ENCODE measurements at regions not wholly inside any gene's neighbourhood (a gene's known extent, or its start where the extent isn't known, plus 50 kb on each side); places are given as distances from the start of the nearest gene placed in this dataset.

- no peak for DNase-seq
Measured at GRCh38 chr5:167525004-167525403, 766.4 kb upstream of the WWC1 start.

DNA sequence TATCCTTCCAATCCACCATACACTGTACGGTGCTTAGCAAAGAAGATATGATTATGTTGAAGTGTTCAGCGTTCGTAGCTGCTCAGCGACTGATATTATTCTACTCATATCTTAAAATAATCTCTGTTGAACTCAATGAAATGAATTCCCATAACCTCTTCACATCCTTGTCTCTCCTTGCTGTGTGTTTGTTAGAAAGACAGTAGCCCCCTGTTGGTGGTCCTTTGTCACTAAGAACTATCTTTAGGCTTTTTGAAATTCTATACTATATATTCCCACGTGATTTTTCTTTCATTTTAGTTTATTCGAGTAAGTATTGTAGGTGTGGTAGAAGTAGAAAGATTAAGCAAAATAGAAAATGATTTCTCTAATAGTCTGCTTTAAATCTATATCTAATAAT is 762.8 kb upstream of the WWC1 start:
- no peak for DNase-seq

GRCh38 chr5:167530548-167530947 is 760.9 kb upstream of the WWC1 start:
- no peak for DNase-seq

DNA sequence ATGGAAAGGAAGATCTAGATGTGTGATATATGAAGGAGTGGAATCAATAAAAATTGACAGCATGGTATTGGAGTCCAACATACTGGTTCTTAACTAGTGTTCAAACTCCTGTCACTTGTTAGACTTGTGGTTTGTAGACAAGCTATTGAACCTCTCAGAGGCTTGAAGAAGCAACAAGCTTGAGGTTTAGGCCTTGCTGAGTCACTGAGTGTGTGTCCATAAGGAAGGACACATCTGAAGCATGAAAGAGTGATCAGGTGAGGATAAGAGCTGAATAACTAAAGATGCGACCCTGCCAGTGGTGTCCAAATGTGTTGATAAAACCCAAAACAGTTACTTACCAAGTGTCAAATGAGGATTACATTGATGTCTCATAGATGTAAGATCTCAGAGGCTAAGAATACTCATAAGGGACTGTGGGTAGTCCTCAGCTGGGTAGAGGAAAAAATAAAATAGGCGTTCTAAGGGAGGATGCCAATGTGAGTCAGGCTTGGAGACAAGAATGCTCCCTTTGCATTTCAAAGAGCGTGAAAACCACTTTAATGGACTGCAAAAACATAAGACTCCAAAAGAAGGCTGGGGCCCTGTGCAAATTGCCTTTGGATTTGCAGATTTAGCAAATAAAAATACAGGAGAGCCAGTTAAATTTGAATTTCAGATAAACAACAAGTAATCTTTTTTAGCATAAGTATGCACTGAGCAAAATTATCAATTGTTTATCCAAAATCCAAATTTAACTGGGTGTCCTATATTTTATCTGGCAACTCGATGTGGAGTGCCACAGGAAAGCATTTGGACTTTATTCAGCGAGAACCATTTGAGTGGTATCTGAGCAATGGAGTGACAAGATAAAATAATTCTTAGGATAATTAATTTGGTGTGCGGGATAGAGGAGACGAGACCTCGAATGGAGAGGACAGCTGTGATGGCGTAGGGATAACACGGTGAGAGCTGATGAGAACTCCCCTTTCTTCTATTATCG is 757.3 kb upstream of the WWC1 start:
- no peak for DNase-seq

GRCh38 chr5:167539747-167540146 is 751.7 kb upstream of the WWC1 start:
- DNase-seq: no peak

- DNase-seq: no peak
Measured at GRCh38 chr5:167546270-167546669, 745.2 kb upstream of the WWC1 start.

DNA sequence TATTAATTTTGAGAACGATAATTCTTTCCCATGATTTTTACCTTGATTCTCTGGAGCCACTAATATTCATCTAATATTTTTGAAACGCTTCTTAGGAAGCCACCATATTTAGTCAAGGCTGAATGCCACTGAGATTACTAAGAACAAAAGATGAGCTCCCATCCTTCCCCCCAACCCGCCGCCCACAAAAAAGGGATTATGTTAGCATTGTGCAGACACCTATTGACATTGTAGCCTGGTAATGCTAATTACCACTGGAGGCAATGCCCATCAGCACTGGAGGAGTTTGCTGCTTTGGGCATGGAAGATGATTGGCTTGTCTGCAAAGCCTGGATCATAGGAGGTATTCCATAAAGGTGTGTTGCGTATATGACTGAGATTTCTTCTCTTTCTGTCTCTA is 739.1 kb upstream of the WWC1 start:
- no peak for DNase-seq

- DNase-seq: no peak
Measured at GRCh38 chr5:167553511-167553910, 737.9 kb upstream of the WWC1 start.

- DNase-seq: no peak
Measured at GRCh38 chr5:167554564-167555290, 736.7 kb upstream of the WWC1 start.

DNA sequence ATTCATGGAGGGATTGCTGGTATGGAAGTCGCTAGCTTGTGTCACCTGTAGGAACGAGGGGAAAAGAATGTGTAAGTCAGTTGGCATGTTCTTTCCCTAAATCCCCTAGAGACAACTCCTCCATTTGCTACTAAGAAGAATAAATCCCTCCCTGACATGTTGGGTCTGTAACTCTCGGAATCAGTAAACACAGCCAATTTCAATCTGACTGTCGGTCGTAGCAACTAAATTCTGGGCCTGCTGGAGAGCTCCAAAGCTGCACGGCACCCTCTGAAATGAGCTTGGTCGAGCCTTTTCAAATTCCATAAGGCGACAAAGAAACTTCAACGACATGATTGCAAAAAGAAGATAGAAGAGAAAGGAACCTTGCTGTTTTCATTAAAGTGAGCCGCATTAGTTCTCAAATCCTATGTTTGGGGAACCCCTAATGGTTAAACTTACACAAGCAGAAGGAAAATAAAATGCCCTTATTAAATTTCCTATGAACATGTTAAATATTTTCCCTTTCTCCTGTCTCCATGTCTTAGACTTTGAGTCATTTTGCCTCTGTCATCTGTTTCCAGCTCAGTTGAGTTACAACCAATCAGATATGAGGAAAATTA is 735.8 kb upstream of the WWC1 start:
- no peak for DNase-seq

DNA sequence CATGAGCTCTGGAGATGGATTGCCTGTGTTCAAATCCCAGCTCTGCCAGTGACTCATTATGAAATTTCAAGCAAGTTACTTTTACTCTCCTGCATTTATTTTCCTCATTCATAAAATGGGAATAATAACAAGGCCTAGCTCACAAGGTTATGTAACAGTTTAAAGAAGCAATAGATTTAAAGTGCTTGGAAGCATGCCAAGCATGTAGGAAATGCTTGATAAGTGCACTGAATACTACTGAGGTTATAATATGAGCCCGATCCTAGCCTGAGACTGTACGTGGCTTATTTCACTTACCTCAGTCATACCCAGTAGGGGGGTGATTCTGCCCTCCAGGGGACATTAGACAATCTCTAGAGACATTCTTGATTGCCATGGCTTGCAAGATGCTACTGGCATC is 734.1 kb upstream of the WWC1 start:
- no peak for DNase-seq

DNA sequence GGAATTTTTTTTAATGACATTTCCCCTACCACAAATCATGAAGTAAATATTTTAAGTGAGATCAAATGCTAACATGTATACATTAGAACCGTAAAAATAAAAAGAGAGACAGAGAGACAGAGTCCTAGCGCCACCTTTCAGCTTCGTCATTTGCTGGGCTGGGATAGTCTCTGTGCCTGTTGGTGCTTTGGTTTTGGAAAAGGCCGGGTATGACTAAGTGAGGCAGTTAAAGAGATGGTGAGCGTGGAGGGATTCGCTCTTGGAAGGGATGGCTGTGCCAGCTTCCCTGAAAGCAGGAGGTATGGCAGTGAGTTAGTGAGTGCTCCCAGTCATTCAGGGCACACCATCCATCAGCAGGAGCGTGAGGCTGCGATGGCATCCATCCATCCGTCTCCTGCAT is 729.6 kb upstream of the WWC1 start:
- no peak for DNase-seq

GRCh38 chr5:167564275-167564674 is 727.2 kb upstream of the WWC1 start:
- no peak for DNase-seq

- DNase-seq: no peak
Measured at GRCh38 chr5:167565189-167565954, 726.1 kb upstream of the WWC1 start.

DNA sequence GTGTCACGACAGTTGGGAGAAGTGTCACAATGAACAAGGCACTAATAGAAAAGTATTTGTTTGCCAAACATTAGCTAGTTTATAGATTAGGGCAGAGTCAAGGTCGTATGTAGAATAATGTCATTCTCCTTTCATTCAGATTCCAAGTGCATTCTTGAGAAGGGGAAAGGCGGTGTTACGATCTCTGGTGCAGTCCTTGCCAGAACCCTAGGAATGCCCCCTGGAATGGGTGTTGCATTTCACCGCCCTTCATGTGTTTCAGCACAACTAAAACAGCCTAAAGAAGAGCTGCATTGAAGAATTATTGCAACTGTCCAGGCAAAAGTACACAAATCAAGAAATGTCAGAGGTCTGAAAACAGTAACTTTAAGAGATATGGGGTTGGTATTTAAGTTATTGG is 721.0 kb upstream of the WWC1 start:
- no peak for DNase-seq

DNA sequence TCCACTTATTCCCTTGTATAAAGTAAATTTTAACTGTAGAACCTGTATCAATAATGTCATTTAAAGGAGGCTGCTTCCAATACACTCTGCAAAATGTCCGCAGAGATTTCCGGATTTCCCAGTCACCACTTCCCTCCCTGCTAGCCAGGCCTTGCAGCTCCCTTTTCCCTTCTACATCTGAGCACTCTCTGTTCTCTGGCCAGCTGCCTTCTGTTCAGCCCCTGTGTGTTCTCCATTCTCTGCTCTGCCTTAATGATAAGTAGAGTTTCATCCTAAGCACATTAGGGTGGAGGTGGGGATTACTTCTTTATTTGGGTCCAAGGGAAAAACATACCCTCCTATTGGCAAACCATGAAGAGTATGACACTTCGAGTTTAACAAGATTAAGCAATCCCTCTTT is 719.6 kb upstream of the WWC1 start:
- no peak for DNase-seq

DNA sequence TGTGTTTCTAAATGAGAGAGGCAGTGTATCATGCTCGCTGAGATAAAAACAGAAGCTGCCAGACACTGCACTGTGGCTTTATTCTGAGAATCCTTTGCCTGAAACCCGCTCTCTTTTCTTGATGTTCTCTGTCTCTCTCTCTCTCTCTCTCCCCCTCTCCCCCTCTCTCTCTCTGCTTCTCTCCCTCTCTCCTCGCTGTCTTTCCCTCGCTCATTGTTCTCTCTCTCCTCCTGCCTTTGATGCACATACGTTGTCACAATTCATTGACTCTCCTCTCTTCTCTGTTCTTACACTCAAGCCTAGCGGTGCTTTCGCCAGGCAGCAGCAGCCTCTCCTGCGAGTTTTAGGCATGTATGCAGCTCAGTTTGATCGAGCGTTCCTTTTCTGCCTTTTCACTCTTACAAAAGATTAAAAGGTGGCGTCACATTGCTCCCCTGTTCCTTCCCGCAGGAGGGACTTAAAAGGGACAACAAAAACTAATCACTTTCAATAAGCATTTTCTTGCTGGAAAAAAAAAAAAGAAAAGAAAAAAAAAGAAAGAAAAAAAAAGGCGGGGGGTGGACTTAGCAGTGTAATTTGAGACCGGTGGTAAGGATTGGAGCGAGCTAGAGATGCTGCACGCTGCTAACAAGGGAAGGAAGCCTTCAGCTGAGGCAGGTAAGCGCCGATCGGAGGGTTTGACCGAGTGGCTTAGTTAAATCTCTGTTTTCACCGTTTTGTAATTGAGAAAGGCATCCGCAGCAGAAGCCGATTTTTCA is 717.9 kb upstream of the WWC1 start:
- DNase-seq: no peak

- no peak for DNase-seq
Measured at GRCh38 chr5:167574464-167574863, 717.0 kb upstream of the WWC1 start.

GRCh38 chr5:167575330-167575729 is 716.1 kb upstream of the WWC1 start:
- DNase-seq: no peak

DNA sequence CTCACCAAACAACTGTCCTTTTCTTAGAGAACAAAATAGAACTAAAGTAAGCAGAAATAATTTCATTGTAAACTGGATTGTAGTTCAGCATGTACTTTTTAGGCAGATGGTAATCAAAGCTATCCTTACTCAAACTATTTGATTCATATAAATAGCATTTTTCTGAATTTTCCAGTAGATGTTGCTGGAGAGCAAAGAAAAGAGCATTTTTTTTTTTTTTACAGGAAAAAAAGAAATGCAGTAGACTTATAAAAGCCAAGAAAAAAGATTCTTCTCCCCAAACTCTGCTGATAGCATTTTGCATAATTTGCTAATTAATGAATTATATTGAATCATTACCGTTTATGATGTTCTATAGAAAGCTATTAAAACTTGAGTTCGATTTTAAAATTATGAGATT is 715.3 kb upstream of the WWC1 start:
- no peak for DNase-seq

DNA sequence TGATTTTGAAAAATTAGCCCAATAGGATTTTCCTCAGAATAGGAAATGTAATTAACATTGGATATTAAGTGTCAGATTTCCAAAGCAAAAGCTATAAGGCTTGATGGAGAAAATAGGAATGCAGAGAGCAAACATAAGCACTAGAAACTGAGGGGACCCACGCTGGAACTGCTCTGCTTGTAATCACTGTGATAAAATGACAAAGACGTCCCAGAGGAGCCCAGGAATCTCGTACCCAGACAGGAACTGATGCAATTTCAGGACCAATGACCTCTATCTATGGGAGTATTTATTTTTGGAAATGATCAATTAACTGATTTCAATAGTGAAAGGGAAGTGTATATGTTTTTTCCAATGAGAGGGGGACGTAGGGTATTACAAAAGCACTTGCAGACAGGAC is 714.5 kb upstream of the WWC1 start:
- DNase-seq: no peak

- no peak for DNase-seq
Measured at GRCh38 chr5:167577616-167578015, 713.8 kb upstream of the WWC1 start.
